GM23338 (cell line): ENCODE measurements at regions not wholly inside any gene's neighbourhood (a gene's known extent, or its start where the extent isn't known, plus 50 kb on each side); places are given as distances from the start of the nearest gene placed in this dataset.

Experiments used
- ATAC-seq: fragments of 200-7000 bp; cut with Tn5 transposase; 3 replicates; pipeline ENCODE4 v1.9.1; 2020
- DNase-seq: peaks from one replicate; pipeline ENCODE4 v3.0.0-alpha.2; 2015; ENCODE audit warnings: low spot score
- H2AFZ ChIP-seq: fragments of 200-600 bp; sonication (generic); 2 replicates; pipeline ENCODE4 v1.8.0; 2016; ENCODE audit warnings: antibody characterized with exemption, mild to moderate bottlenecking, moderate library complexity
- H3F3A ChIP-seq: fragments of 200-600 bp; sonication (generic); replicated peaks from 2 replicates; pipeline ENCODE4 v1.8.0; 2017; ENCODE audit warnings: antibody characterized with exemption, mixed run types, low read depth
- H3K27ac ChIP-seq: fragments of 200-600 bp; sonication (generic); 2 replicates; pipeline ENCODE4 v1.6.1; 2016; ENCODE audit warnings: low read depth
- H3K27me3 ChIP-seq: fragments of 200-600 bp; sonication (generic); 2 replicates; pipeline ENCODE4 v1.8.0; 2016; ENCODE audit warnings: mild to moderate bottlenecking, mixed run types, moderate library complexity; ENCODE audit not compliant: insufficient read depth
- H3K36me3 ChIP-seq: fragments of 200-600 bp; sonication (generic); 2 replicates; pipeline ENCODE4 v1.8.0; 2016; ENCODE audit warnings: mild to moderate bottlenecking; ENCODE audit not compliant: insufficient read depth
- H3K4me1 ChIP-seq: fragments of 200-600 bp; sonication (generic); 2 replicates; pipeline ENCODE4 v1.8.0; 2016; ENCODE audit warnings: mild to moderate bottlenecking, moderate library complexity; ENCODE audit not compliant: insufficient read depth
- H3K4me2 ChIP-seq: fragments of 200-600 bp; sonication (generic); 2 replicates; pipeline ENCODE4 v1.7.1; 2017; ENCODE audit warnings: mixed run types
- H3K4me3 ChIP-seq: fragments of 200-600 bp; sonication (generic); 2 replicates; pipeline ENCODE4 v1.6.1; 2016; ENCODE audit warnings: mixed run types
- H3K79me2 ChIP-seq: fragments of 200-600 bp; sonication (generic); replicated peaks from 2 replicates; pipeline ENCODE4 v1.8.0; 2017; ENCODE audit warnings: mild to moderate bottlenecking; ENCODE audit not compliant: insufficient read depth
- H3K9me2 ChIP-seq: fragments of 200-600 bp; sonication (generic); 2 replicates; pipeline ENCODE4 v1.8.0; 2017; ENCODE audit not compliant: insufficient read depth
- H4K20me1 ChIP-seq: fragments of 200-600 bp; sonication (generic); replicated peaks from 2 replicates; pipeline ENCODE4 v1.8.0; 2017; ENCODE audit warnings: mild to moderate bottlenecking; ENCODE audit not compliant: insufficient read depth
- H3K27ac Mint-ChIP-seq: 2 replicates; pipeline ENCODE4 v1.8.0; 2020; ENCODE audit warnings: inconsistent platforms, mild to moderate bottlenecking, moderate library complexity, mixed read lengths
- H3K27me3 Mint-ChIP-seq: 3 replicates; pipeline ENCODE4 v1.8.0; 2022; ENCODE audit warnings: low read depth, mild to moderate bottlenecking, moderate library complexity, mixed read lengths, inconsistent platforms; ENCODE audit not compliant: insufficient read depth, poor library complexity
- H3K36me3 Mint-ChIP-seq: 3 replicates; pipeline ENCODE4 v1.8.0; 2021; ENCODE audit warnings: low read depth, mild to moderate bottlenecking, inconsistent platforms, moderate library complexity, mixed read lengths
- H3K4me1 Mint-ChIP-seq: 3 replicates; pipeline ENCODE4 v1.8.0; 2020; ENCODE audit warnings: mild to moderate bottlenecking, inconsistent platforms, mixed read lengths
- H3K4me3 Mint-ChIP-seq: 3 replicates; pipeline ENCODE4 v1.8.0; 2021; ENCODE audit warnings: moderate library complexity, mild to moderate bottlenecking, inconsistent platforms, mixed read lengths
- H3K9me3 Mint-ChIP-seq: 3 replicates; pipeline ENCODE4 v1.8.0; 2020; ENCODE audit warnings: moderate library complexity, mild to moderate bottlenecking, inconsistent platforms, mixed read lengths
- CREB1 ChIP-seq: fragments of 250-450 bp; sonication (Bioruptor Pico); IDR thresholded peaks from 2 replicates; pipeline ENCODE4 v1.5.0; 2020; ENCODE audit warnings: low read depth, mild to moderate bottlenecking, moderate library complexity
- EZH2 ChIP-seq: fragments of 200-600 bp; sonication (generic); IDR thresholded peaks from one replicate; pipeline ENCODE4 v1.8.0; 2017; ENCODE audit warnings: antibody characterized with exemption, mild to moderate bottlenecking, low read depth; ENCODE audit not compliant: unreplicated experiment
- EZH2phosphoT487 ChIP-seq: fragments of 200-600 bp; sonication (generic); IDR thresholded peaks from one replicate; pipeline ENCODE4 v1.8.1; 2018; ENCODE audit warnings: antibody characterized with exemption; ENCODE audit not compliant: unreplicated experiment
- JUNB ChIP-seq: IDR thresholded peaks from one replicate; pipeline ENCODE4 v1.6.1; 2016; ENCODE audit warnings: antibody characterized with exemption; ENCODE audit not compliant: unreplicated experiment
- NANOG ChIP-seq: IDR thresholded peaks from 2 replicates; pipeline ENCODE4 v1.6.1; 2016; ENCODE audit warnings: antibody characterized with exemption, borderline replicate concordance
- POLR2AphosphoS5 ChIP-seq: IDR thresholded peaks from 2 replicates; pipeline ENCODE4 v1.6.1; 2016; ENCODE audit warnings: antibody characterized with exemption, low read depth
- STAT1 ChIP-seq: IDR thresholded peaks from one replicate; pipeline ENCODE4 v1.6.1; 2016; ENCODE audit warnings: antibody characterized with exemption; ENCODE audit not compliant: unreplicated experiment
- ZNF331 ChIP-seq: fragments of 250-450 bp; sonication (Bioruptor Pico); IDR thresholded peaks from 2 replicates; pipeline ENCODE4 v1.5.0; 2020; ENCODE audit warnings: low read depth, mild to moderate bottlenecking, moderate library complexity
- TF ChIP-seq, protein P1 (sequence below): IDR thresholded peaks from one replicate; pipeline ENCODE4 v1.6.1; 2018; ENCODE audit warnings: antibody characterized with exemption; ENCODE audit not compliant: unreplicated experiment
- TF ChIP-seq, protein P2 (sequence below), 2 experiments: fragments of 200-600 bp in 1 of 2; sonication (generic) in 1 of 2; conservative IDR thresholded peaks; 2 replicates each; pipeline versions ENCODE4 v1.5.1 to v1.6.1; 2016 to 2017; ENCODE audit warnings: antibody characterized with exemption in 2 of 2, low read depth in 2 of 2, mild to moderate bottlenecking in 2 of 2, moderate library complexity in 1 of 2
- TF ChIP-seq, protein P3 (sequence below): IDR thresholded peaks from 2 replicates; pipeline ENCODE4 v1.6.1; 2016; ENCODE audit warnings: antibody characterized with exemption
- TF ChIP-seq, protein P4 (sequence below): fragments of 250-450 bp; sonication (Bioruptor Pico); IDR thresholded peaks from 2 replicates; pipeline ENCODE4 v1.5.0; 2020; ENCODE audit warnings: mild to moderate bottlenecking, moderate library complexity

DNA sequence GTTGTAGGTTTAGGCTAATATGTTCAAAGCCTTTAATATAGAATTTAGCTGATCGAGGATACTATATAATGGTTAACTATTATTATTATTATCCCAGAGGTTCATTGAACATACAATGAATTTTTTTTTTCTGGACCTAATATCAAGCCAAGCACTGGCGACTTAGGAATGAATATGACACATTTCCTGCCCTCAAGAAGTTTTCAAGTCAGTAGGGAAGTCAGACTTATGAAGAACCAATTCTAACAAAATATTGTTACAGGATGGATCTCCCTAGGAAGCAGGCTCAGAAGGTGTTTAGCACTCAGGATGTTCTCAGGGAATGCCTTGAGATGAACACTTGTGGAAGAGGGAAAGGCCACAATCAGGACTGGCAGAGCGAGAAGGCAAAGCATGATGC, 211.8 kb upstream of the FGGY start (continued):
- TF ChIP-seq ZNF331 (CRISPR knock-in tag): no peak

DNA sequence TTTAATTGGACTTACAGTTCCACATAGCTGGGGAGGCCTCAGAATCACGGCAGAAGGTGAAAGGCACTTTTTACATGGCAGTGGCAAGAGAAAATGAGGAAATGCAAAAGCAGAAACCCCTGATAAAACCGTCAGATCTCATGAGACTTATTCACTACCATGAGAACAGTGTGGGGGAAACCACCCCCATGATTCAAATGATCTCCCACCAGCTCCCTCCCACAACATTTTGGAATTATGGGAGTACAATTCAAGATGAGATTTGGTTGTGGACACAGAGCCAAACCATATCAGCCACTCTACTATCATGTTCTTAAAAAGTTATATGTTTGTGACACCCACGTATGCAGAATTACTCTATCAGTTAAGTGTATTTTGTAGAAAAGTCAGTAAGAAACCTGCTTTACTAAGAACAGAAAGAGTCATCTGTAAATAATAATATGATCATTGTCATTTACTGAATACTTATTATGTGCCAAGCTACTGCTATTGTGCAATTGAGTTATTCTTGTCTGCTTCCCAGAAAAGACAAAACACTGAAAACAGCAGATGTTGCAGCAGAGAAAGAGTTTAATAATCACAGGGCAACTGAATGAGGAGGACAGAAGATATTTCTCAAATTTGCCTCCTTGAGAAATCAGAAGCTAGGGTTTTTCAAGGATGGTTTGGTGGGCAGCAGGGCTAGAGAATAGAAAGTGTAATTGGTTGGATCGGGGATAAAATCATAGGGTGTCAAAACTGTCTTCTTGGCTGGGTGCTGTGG, 207.7 kb upstream of the FGGY start:
- Mint-ChIP-seq H3K27ac (no peak overlapping the region), H3K4me3 (no peak overlapping the region), H3K36me3 (peaks cover 11% of the 10 kb centered on the region; the same call in 1 of the 3 replicates), H3K4me1 (peaks cover 13% of the 10 kb centered on the region), H3K9me3 (peaks cover 2% of the 10 kb centered on the region; the same call in 2 of the 3 replicates), H3K27me3 (peaks cover 8% of the 10 kb centered on the region)
- H3K4me3 ChIP-seq: no peak overlapping the region
- peaks cover 17% of the 10 kb centered on the region for H3K4me1 ChIP-seq
- peaks cover 18% of the 10 kb centered on the region for H3K9me2 ChIP-seq
- H3K27me3 ChIP-seq: no peaks in the 10 kb centered on the region
- H3K27ac ChIP-seq: no peak overlapping the region
- no peaks in the 10 kb centered on the region for H3K36me3 ChIP-seq
- no peaks in the 10 kb centered on the region for H4K20me1 ChIP-seq
- no peak for DNase-seq
- no peak overlapping the region for H3K4me2 ChIP-seq
- no peaks in the 10 kb centered on the region for H3K79me2 ChIP-seq
- no peak overlapping the region for H2AFZ ChIP-seq
- no peak for ATAC-seq
- H3F3A ChIP-seq: no peaks in the 10 kb centered on the region
- TF ChIP-seq STAT1 (no peak), NANOG (no peak), JUNB (no peak), EZH2phosphoT487 (no peak), CREB1 (CRISPR knock-in tag) (no peak), POLR2AphosphoS5 (no peak), ZNF331 (CRISPR knock-in tag) (no peak), EZH2 (no peak)
- TF ChIP-seq, protein P1, sequence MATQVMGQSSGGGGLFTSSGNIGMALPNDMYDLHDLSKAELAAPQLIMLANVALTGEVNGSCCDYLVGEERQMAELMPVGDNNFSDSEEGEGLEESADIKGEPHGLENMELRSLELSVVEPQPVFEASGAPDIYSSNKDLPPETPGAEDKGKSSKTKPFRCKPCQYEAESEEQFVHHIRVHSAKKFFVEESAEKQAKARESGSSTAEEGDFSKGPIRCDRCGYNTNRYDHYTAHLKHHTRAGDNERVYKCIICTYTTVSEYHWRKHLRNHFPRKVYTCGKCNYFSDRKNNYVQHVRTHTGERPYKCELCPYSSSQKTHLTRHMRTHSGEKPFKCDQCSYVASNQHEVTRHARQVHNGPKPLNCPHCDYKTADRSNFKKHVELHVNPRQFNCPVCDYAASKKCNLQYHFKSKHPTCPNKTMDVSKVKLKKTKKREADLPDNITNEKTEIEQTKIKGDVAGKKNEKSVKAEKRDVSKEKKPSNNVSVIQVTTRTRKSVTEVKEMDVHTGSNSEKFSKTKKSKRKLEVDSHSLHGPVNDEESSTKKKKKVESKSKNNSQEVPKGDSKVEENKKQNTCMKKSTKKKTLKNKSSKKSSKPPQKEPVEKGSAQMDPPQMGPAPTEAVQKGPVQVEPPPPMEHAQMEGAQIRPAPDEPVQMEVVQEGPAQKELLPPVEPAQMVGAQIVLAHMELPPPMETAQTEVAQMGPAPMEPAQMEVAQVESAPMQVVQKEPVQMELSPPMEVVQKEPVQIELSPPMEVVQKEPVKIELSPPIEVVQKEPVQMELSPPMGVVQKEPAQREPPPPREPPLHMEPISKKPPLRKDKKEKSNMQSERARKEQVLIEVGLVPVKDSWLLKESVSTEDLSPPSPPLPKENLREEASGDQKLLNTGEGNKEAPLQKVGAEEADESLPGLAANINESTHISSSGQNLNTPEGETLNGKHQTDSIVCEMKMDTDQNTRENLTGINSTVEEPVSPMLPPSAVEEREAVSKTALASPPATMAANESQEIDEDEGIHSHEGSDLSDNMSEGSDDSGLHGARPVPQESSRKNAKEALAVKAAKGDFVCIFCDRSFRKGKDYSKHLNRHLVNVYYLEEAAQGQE: no peak
- TF ChIP-seq, protein P2, sequence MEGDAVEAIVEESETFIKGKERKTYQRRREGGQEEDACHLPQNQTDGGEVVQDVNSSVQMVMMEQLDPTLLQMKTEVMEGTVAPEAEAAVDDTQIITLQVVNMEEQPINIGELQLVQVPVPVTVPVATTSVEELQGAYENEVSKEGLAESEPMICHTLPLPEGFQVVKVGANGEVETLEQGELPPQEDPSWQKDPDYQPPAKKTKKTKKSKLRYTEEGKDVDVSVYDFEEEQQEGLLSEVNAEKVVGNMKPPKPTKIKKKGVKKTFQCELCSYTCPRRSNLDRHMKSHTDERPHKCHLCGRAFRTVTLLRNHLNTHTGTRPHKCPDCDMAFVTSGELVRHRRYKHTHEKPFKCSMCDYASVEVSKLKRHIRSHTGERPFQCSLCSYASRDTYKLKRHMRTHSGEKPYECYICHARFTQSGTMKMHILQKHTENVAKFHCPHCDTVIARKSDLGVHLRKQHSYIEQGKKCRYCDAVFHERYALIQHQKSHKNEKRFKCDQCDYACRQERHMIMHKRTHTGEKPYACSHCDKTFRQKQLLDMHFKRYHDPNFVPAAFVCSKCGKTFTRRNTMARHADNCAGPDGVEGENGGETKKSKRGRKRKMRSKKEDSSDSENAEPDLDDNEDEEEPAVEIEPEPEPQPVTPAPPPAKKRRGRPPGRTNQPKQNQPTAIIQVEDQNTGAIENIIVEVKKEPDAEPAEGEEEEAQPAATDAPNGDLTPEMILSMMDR (conservative IDR thresholded peaks at IDR 0.05; ENCODE audit: low read depth in 2 of 2): no peak
- TF ChIP-seq, protein P3, sequence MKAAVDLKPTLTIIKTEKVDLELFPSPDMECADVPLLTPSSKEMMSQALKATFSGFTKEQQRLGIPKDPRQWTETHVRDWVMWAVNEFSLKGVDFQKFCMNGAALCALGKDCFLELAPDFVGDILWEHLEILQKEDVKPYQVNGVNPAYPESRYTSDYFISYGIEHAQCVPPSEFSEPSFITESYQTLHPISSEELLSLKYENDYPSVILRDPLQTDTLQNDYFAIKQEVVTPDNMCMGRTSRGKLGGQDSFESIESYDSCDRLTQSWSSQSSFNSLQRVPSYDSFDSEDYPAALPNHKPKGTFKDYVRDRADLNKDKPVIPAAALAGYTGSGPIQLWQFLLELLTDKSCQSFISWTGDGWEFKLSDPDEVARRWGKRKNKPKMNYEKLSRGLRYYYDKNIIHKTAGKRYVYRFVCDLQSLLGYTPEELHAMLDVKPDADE: no peak
- TF ChIP-seq, protein P4, sequence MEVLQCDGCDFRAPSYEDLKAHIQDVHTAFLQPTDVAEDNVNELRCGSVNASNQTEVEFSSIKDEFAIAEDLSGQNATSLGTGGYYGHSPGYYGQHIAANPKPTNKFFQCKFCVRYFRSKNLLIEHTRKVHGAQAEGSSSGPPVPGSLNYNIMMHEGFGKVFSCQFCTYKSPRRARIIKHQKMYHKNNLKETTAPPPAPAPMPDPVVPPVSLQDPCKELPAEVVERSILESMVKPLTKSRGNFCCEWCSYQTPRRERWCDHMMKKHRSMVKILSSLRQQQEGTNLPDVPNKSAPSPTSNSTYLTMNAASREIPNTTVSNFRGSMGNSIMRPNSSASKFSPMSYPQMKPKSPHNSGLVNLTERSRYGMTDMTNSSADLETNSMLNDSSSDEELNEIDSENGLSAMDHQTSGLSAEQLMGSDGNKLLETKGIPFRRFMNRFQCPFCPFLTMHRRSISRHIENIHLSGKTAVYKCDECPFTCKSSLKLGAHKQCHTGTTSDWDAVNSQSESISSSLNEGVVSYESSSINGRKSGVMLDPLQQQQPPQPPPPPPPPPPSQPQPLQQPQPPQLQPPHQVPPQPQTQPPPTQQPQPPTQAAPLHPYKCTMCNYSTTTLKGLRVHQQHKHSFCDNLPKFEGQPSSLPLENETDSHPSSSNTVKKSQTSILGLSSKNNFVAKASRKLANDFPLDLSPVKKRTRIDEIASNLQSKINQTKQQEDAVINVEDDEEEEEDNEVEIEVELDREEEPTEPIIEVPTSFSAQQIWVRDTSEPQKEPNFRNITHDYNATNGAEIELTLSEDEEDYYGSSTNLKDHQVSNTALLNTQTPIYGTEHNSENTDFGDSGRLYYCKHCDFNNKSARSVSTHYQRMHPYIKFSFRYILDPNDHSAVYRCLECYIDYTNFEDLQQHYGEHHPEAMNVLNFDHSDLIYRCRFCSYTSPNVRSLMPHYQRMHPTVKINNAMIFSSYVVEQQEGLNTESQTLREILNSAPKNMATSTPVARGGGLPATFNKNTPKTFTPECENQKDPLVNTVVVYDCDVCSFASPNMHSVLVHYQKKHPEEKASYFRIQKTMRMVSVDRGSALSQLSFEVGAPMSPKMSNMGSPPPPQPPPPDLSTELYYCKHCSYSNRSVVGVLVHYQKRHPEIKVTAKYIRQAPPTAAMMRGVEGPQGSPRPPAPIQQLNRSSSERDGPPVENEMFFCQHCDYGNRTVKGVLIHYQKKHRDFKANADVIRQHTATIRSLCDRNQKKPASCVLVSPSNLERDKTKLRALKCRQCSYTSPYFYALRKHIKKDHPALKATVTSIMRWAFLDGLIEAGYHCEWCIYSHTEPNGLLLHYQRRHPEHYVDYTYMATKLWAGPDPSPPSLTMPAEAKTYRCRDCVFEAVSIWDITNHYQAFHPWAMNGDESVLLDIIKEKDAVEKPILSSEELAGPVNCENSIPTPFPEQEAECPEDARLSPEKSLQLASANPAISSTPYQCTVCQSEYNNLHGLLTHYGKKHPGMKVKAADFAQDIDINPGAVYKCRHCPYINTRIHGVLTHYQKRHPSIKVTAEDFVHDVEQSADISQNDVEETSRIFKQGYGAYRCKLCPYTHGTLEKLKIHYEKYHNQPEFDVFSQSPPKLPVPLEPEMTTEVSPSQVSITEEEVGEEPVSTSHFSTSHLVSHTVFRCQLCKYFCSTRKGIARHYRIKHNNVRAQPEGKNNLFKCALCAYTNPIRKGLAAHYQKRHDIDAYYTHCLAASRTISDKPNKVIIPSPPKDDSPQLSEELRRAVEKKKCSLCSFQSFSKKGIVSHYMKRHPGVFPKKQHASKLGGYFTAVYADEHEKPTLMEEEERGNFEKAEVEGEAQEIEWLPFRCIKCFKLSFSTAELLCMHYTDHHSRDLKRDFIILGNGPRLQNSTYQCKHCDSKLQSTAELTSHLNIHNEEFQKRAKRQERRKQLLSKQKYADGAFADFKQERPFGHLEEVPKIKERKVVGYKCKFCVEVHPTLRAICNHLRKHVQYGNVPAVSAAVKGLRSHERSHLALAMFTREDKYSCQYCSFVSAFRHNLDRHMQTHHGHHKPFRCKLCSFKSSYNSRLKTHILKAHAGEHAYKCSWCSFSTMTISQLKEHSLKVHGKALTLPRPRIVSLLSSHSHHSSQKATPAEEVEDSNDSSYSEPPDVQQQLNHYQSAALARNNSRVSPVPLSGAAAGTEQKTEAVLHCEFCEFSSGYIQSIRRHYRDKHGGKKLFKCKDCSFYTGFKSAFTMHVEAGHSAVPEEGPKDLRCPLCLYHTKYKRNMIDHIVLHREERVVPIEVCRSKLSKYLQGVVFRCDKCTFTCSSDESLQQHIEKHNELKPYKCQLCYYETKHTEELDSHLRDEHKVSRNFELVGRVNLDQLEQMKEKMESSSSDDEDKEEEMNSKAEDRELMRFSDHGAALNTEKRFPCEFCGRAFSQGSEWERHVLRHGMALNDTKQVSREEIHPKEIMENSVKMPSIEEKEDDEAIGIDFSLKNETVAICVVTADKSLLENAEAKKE (CRISPR knock-in tag): no peak
